ENCODE measurements at regions not wholly inside any gene's neighbourhood (a gene's known extent, or its start where the extent isn't known, plus 50 kb on each side); places are given as distances from the start of the nearest gene placed in this dataset.
A peak's percentile ranks its signal among the peaks of the same experiment; 100 is the strongest.

GRCh38 chr5:104800440-104801048 is 1238.0 kb upstream of the NUDT12 start:
- TF ChIP-seq, protein P1, sequence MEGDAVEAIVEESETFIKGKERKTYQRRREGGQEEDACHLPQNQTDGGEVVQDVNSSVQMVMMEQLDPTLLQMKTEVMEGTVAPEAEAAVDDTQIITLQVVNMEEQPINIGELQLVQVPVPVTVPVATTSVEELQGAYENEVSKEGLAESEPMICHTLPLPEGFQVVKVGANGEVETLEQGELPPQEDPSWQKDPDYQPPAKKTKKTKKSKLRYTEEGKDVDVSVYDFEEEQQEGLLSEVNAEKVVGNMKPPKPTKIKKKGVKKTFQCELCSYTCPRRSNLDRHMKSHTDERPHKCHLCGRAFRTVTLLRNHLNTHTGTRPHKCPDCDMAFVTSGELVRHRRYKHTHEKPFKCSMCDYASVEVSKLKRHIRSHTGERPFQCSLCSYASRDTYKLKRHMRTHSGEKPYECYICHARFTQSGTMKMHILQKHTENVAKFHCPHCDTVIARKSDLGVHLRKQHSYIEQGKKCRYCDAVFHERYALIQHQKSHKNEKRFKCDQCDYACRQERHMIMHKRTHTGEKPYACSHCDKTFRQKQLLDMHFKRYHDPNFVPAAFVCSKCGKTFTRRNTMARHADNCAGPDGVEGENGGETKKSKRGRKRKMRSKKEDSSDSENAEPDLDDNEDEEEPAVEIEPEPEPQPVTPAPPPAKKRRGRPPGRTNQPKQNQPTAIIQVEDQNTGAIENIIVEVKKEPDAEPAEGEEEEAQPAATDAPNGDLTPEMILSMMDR (IDR thresholded peaks at IDR 0.05; ENCODE audit: extremely low read depth in 1 of 2, insufficient read depth in 1 of 2, low read depth in 1 of 2, low read length in 2 of 2), result peak; percentile 6 to 14
- TF ChIP-seq, protein P2, sequence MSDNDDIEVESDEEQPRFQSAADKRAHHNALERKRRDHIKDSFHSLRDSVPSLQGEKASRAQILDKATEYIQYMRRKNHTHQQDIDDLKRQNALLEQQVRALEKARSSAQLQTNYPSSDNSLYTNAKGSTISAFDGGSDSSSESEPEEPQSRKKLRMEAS (IDR thresholded peaks at IDR 0.05; ENCODE audit: insufficient read depth, insufficient read length), result no peak
- TF ChIP-seq POLR2AphosphoS5 (IDR thresholded peaks at IDR 0.05; ENCODE audit: insufficient read depth, low read depth, low read length) (no peak), EZH2 (IDR thresholded peaks at IDR 0.05; ENCODE audit: borderline replicate concordance, low read depth, low read length, severe bottlenecking) (no peak), FOS (IDR thresholded peaks at IDR 0.05; ENCODE audit: borderline replicate concordance, insufficient read depth, low read length) (no peak), POLR2A (IDR thresholded peaks at IDR 0.05; ENCODE audit: low read depth, low read length) (no peak), JUN (IDR thresholded peaks at IDR 0.05; ENCODE audit: borderline replicate concordance, insufficient read depth, insufficient read length, low read depth) (no peak)

Measured in endothelial cell of umbilical vein (primary cell).